Pons (tissue), 1 donor: ENCODE measurements at regions not wholly inside any gene's neighbourhood (a gene's known extent, or its start where the extent isn't known, plus 50 kb on each side); places are given as distances from the start of the nearest gene placed in this dataset.
"Not testable (repeated sequence)": the region's sequence is repeated elsewhere in the genome, so short reads cannot be mapped to it uniquely, and the experiment has no call there.

ENCODE experiments used
- DNase-seq: peaks from one replicate; pipeline ENCODE4 v3.0.0-alpha.2; 2016; ENCODE audit warnings: low spot score

- DNase-seq, result no peak
Observed at GRCh38 chr12:46519407-46519806, 146.8 kb upstream of the SLC38A2 start.

GRCh38 chr12:46518729-46519128 is 146.2 kb upstream of the SLC38A2 start:
- DNase-seq, result no peak

- DNase-seq, result no peak
Observed at GRCh38 chr12:46518169-46518568, 145.6 kb upstream of the SLC38A2 start.

- DNase-seq, result no peak
Observed at GRCh38 chr12:46517579-46517962, 145.0 kb upstream of the SLC38A2 start.

GRCh38 chr12:46516933-46517578 is 144.5 kb upstream of the SLC38A2 start:
- DNase-seq, result no peak

- DNase-seq, result no peak
Observed at GRCh38 chr12:46516238-46516932, 143.8 kb upstream of the SLC38A2 start.

GRCh38 chr12:46515829-46516228 is 143.3 kb upstream of the SLC38A2 start:
- DNase-seq, result no peak

- no peak for DNase-seq
Observed at GRCh38 chr12:46514886-46515285, 142.3 kb upstream of the SLC38A2 start.

- not testable (repeated sequence) for DNase-seq
Observed at GRCh38 chr12:46510257-46510656, 137.7 kb upstream of the SLC38A2 start.

GRCh38 chr12:46509135-46509534 is 136.6 kb upstream of the SLC38A2 start:
- no peak for DNase-seq

- no peak for DNase-seq
Observed at GRCh38 chr12:46508651-46509050, 136.1 kb upstream of the SLC38A2 start.

GRCh38 chr12:46507766-46508165 is 135.2 kb upstream of the SLC38A2 start:
- DNase-seq, result no peak

- no peak for DNase-seq
Observed at GRCh38 chr12:46506961-46507360, 134.4 kb upstream of the SLC38A2 start.

GRCh38 chr12:46506198-46506597 is 133.6 kb upstream of the SLC38A2 start:
- DNase-seq, result no peak

- DNase-seq, result no peak
Observed at GRCh38 chr12:46504494-46504893, 131.9 kb upstream of the SLC38A2 start.

GRCh38 chr12:46503637-46504175 is 131.1 kb upstream of the SLC38A2 start:
- no peak for DNase-seq

GRCh38 chr12:46500673-46501072 is 128.1 kb upstream of the SLC38A2 start:
- DNase-seq, result no peak

GRCh38 chr12:46499901-46500300 is 127.3 kb upstream of the SLC38A2 start:
- DNase-seq, result no peak

GRCh38 chr12:46499226-46499625 is 126.7 kb upstream of the SLC38A2 start:
- no peak for DNase-seq

GRCh38 chr12:46497739-46498138 is 125.2 kb upstream of the SLC38A2 start:
- no peak for DNase-seq

GRCh38 chr12:46494424-46494823 is 121.9 kb upstream of the SLC38A2 start:
- no peak for DNase-seq

GRCh38 chr12:46493834-46494181 is 121.2 kb upstream of the SLC38A2 start:
- no peak for DNase-seq

- no peak for DNase-seq
Observed at GRCh38 chr12:46493150-46493833, 120.7 kb upstream of the SLC38A2 start.
